IMR-90 (cell line): ENCODE measurements at regions not wholly inside any gene's neighbourhood (a gene's known extent, or its start where the extent isn't known, plus 50 kb on each side); places are given as distances from the start of the nearest gene placed in this dataset.

Experiments used
- ATAC-seq: fragments of 200-7000 bp; cut with Tn5 transposase; 2 replicates; pipeline ENCODE4 v1.9.1; 2020; ENCODE audit warnings: low read depth, mild to moderate bottlenecking, moderate library complexity
- BruUV-seq: library from RNA; stranded (reverse); fragments of 400-500 nt; replicated peaks from 2 replicates; lab custom pipeline; 2021; lab: Mats Ljungman, UMichigan
- CTCF ChIA-PET: fragments of 300-600 bp; formaldehyde crosslinking; extraction: SDS; loops from one replicate; lab custom pipeline; 2021; ENCODE audit warnings: antibody characterized with exemption; lab: Yijun Ruan, JAX
- POLR2A ChIA-PET: fragments of 300-600 bp; sonication (Branson Sonifier 250); formaldehyde crosslinking; loops from one replicate; lab custom pipeline; 2022; ENCODE audit warnings: antibody characterized with exemption; ENCODE audit not compliant: unreplicated experiment; lab: Charles Lee
- DNase-seq: peaks from one replicate; pipeline ENCODE4 v3.0.0; 2013
- H2AFZ ChIP-seq: replicated peaks from 2 replicates; pipeline ENCODE3; 2013; ENCODE audit warnings: low read length, mild to moderate bottlenecking; ENCODE audit not compliant: poor library complexity
- H2AK5ac ChIP-seq: 2 replicates; pipeline ENCODE4 v1.6.1; 2013; ENCODE audit warnings: low read depth, low read length, inconsistent platforms
- H2AK9ac ChIP-seq: replicated peaks from 2 replicates; pipeline ENCODE3; 2013; ENCODE audit warnings: mild to moderate bottlenecking, low read depth, low read length, moderate library complexity; ENCODE audit not compliant: poor library complexity
- H2BK120ac ChIP-seq: 2 replicates; pipeline ENCODE4 v1.6.1; 2013; ENCODE audit warnings: low read depth, low read length, inconsistent platforms
- H2BK15ac ChIP-seq: 3 replicates; pipeline ENCODE4 v1.6.1; 2013; ENCODE audit warnings: low read depth, low read length, inconsistent platforms
- H2BK20ac ChIP-seq: 2 replicates; pipeline ENCODE4 v1.6.1; 2013; ENCODE audit warnings: low read depth, mild to moderate bottlenecking, inconsistent platforms, low read length, moderate library complexity
- H2BK5ac ChIP-seq: 2 replicates; pipeline ENCODE4 v1.6.1; 2013; ENCODE audit warnings: mild to moderate bottlenecking, low read depth, low read length, inconsistent platforms; ENCODE audit not compliant: poor library complexity, severe bottlenecking
- H3K14ac ChIP-seq: replicated peaks from 2 replicates; pipeline ENCODE4 v1.6.1; 2013; ENCODE audit warnings: low read depth, low read length, inconsistent platforms
- H3K18ac ChIP-seq: 2 replicates; pipeline ENCODE4 v1.6.1; 2013; ENCODE audit warnings: low read depth, low read length, control low read depth
- H3K23ac ChIP-seq: 2 replicates; pipeline ENCODE4 v1.6.1; 2013; ENCODE audit warnings: low read depth, low read length, inconsistent platforms
- H3K27ac ChIP-seq: 2 replicates; pipeline ENCODE4 v1.5.1; 2013; ENCODE audit warnings: mild to moderate bottlenecking, control low read depth, low read length; ENCODE audit not compliant: insufficient read depth
- H3K27me3 ChIP-seq: 2 replicates; pipeline ENCODE4 v1.6.1; 2013; ENCODE audit warnings: low read length; ENCODE audit not compliant: control insufficient read depth, insufficient read depth
- H3K36me3 ChIP-seq: 2 replicates; pipeline ENCODE4 v1.6.1; 2013; ENCODE audit warnings: low read length, mixed read lengths; ENCODE audit not compliant: control insufficient read depth, insufficient read depth
- H3K4ac ChIP-seq: 2 replicates; pipeline ENCODE4 v1.6.1; 2013; ENCODE audit warnings: low read depth, low read length, inconsistent platforms
- H3K4me1 ChIP-seq: 2 replicates; pipeline ENCODE4 v1.6.1; 2013; ENCODE audit warnings: low read length, mixed read lengths; ENCODE audit not compliant: control insufficient read depth, insufficient read depth
- H3K4me2 ChIP-seq: 2 replicates; pipeline ENCODE4 v1.6.1; 2013; ENCODE audit warnings: low read depth, mild to moderate bottlenecking, control low read depth, low read length, moderate library complexity
- H3K4me3 ChIP-seq: 2 replicates; pipeline ENCODE4 v1.5.1; 2013; ENCODE audit warnings: low read depth, mild to moderate bottlenecking, control low read depth, low read length, moderate library complexity; ENCODE audit not compliant: insufficient read depth
- H3K56ac ChIP-seq: 2 replicates; pipeline ENCODE4 v1.6.1; 2013; ENCODE audit warnings: low read length, inconsistent platforms; ENCODE audit not compliant: insufficient read depth; ENCODE audit errors: extremely low read depth
- H3K79me1 ChIP-seq, 2 experiments: 2 replicates each; pipeline ENCODE4 v1.6.1; 2013; ENCODE audit warnings: low read length in 2 of 2, inconsistent platforms in 1 of 2, low read depth in 1 of 2
- H3K9ac ChIP-seq: 2 replicates; pipeline ENCODE4 v1.6.1; 2013; ENCODE audit warnings: low read depth, low read length, control low read depth
- H3K9me1 ChIP-seq: 2 replicates; pipeline ENCODE4 v1.6.1; 2013; ENCODE audit warnings: low read length, inconsistent platforms; ENCODE audit not compliant: insufficient read depth
- H3K9me3 ChIP-seq: 2 replicates; pipeline ENCODE4 v1.6.1; 2013; ENCODE audit warnings: low read length; ENCODE audit not compliant: control insufficient read depth, insufficient read depth
- H4K20me1 ChIP-seq: 2 replicates; pipeline ENCODE4 v1.6.1; 2013; ENCODE audit warnings: low read length, inconsistent platforms; ENCODE audit not compliant: insufficient read depth
- H4K5ac ChIP-seq: 2 replicates; pipeline ENCODE4 v1.6.1; 2013; ENCODE audit warnings: mild to moderate bottlenecking, low read depth, low read length, control low read depth
- H4K8ac ChIP-seq, 2 experiments: 2 replicates each; pipeline ENCODE4 v1.6.1; 2013; ENCODE audit warnings: low read depth in 2 of 2, low read length in 2 of 2, control low read depth in 1 of 2, inconsistent platforms in 1 of 2
- H4K91ac ChIP-seq: 2 replicates; pipeline ENCODE4 v1.6.1; 2013; ENCODE audit warnings: low read depth, low read length, inconsistent platforms; ENCODE audit not compliant: insufficient read depth
- BHLHE40 ChIP-seq: fragments of 150-350 bp; IDR thresholded peaks from 2 replicates; pipeline ENCODE4 v1.6.1; 2016; ENCODE audit warnings: mild to moderate bottlenecking, low read depth, low read length
- CEBPB ChIP-seq: IDR thresholded peaks from 2 replicates; pipeline ENCODE4 v1.6.1; 2012; ENCODE audit warnings: low read depth, low read length, improper control_type of control experiment
- CHD1 ChIP-seq: IDR thresholded peaks from 2 replicates; pipeline ENCODE4 v1.6.1; 2012; ENCODE audit warnings: low read depth, low read length, improper control_type of control experiment
- FOS ChIP-seq: fragments of 150-350 bp; IDR thresholded peaks from 2 replicates; pipeline ENCODE4 v1.6.1; 2016; ENCODE audit warnings: low read depth, low read length
- MAZ ChIP-seq: IDR thresholded peaks from 2 replicates; pipeline ENCODE4 v1.6.1; 2012; ENCODE audit warnings: low read depth, mild to moderate bottlenecking, low read length, improper control_type of control experiment, moderate library complexity, borderline replicate concordance
- MXI1 ChIP-seq: IDR thresholded peaks from 2 replicates; pipeline ENCODE4 v1.6.1; 2012; ENCODE audit warnings: low read depth, mild to moderate bottlenecking, low read length, moderate library complexity, borderline replicate concordance
- NFE2L2 ChIP-seq: fragments of 150-350 bp; IDR thresholded peaks from 2 replicates; pipeline ENCODE4 v1.6.1; 2016; ENCODE audit warnings: low read depth, mild to moderate bottlenecking, low read length
- RAD21 ChIP-seq: IDR thresholded peaks from 2 replicates; pipeline ENCODE4 v1.6.1; 2012; ENCODE audit warnings: low read length, improper control_type of control experiment
- RCOR1 ChIP-seq: IDR thresholded peaks from 2 replicates; pipeline ENCODE4 v1.6.1; 2012; ENCODE audit warnings: mild to moderate bottlenecking, low read length, improper control_type of control experiment; ENCODE audit not compliant: insufficient replicate concordance
- RFX5 ChIP-seq: IDR thresholded peaks from 2 replicates; pipeline ENCODE4 v1.8.0; 2012; ENCODE audit warnings: low read depth, mild to moderate bottlenecking, low read length, moderate library complexity
- SMC3 ChIP-seq: fragments of 150-350 bp; IDR thresholded peaks from 2 replicates; pipeline ENCODE4 v1.6.1; 2016; ENCODE audit warnings: low read depth, mild to moderate bottlenecking, antibody characterized with exemption, low read length, moderate library complexity
- dilution Hi-C: fragments of 300-500 bp; cut with HindIII; formaldehyde crosslinking; loops from one replicate; pipeline ENCODE4 v1.14.3; 2018; ENCODE audit warnings: low sequenced_read_pairs; ENCODE audit not compliant: unreplicated experiment
- in situ Hi-C: fragments of 300-500 bp; cut with MboI; formaldehyde crosslinking; loops from 3 replicates; pipeline ENCODE4 v1.14.3; 2019; ENCODE audit warnings: low sequenced_read_pairs, inconsistent platforms, mixed read lengths
- intact Hi-C: fragments of 100-400 bp; cut with micrococcal nuclease; formaldehyde crosslinking; loops from 2 replicates; pipeline ENCODE4 v1.10.0; 2022

GRCh38 chr2:139778732-139779131, 998.5 kb upstream of the NXPH2 start:
- Histone ChIP-seq H2AK5ac (no peak overlapping the region), H3K79me1 (no peaks in the 10 kb centered on the region), H2BK5ac (no peak overlapping the region), H4K91ac (no peak overlapping the region), H3K4me2 (no peak overlapping the region), H2BK120ac (no peak overlapping the region), H3K4ac (no peak overlapping the region), H3K4me3 (no peak overlapping the region), H2BK20ac (no peak overlapping the region), H3K14ac (no peak overlapping the region), H3K9me1 (no peaks in the 10 kb centered on the region), H3K27me3 (no peaks in the 10 kb centered on the region), H3K9me3 (peaks cover 2% of the 10 kb centered on the region; the same call in 1 of the 2 replicates), H2BK15ac (no peak overlapping the region), H3K18ac (no peak overlapping the region), H2AK9ac (no peak overlapping the region), H3K9ac (no peak overlapping the region), H3K56ac (no peak overlapping the region), H4K8ac (no peak overlapping the region), H3K36me3 (no peaks in the 10 kb centered on the region), H3K27ac (no peak overlapping the region), H4K5ac (no peak overlapping the region), H2AFZ (no peak overlapping the region), H3K23ac (no peak overlapping the region), H4K20me1 (no peaks in the 10 kb centered on the region), H3K4me1 (no peaks in the 10 kb centered on the region)
- BruUV-seq, result no TSS peak
- DNase-seq (no peak), ATAC-seq (no peak)
- in situ Hi-C loops, result no loop called here
- intact Hi-C loops, result loop anchor here (5.0 to 10.0 kb wide), 2 partner anchors 284 to 829 kb away; no protein-coding TSS in a partner anchor
- POLR2A ChIA-PET, result no interaction called here
- no peak for TF ChIP-seq RFX5
- no peak for TF ChIP-seq MXI1
- TF ChIP-seq CEBPB, result no peak
- TF ChIP-seq FOS, result no peak
- TF ChIP-seq MAZ, result no peak
- no peak for TF ChIP-seq NFE2L2
- TF ChIP-seq SMC3, result no peak
- TF ChIP-seq RCOR1, result no peak
- no peak for TF ChIP-seq RAD21
- no peak for TF ChIP-seq CHD1
- no peak for TF ChIP-seq BHLHE40
- dilution Hi-C loops, result no loop called here
- CTCF ChIA-PET, result interaction anchor here (0.6 kb wide), 1 partner anchor 9 kb away, joined by 3 read pairs; no protein-coding TSS in a partner anchor
